Osteoblast (primary cell): ENCODE measurements at regions not wholly inside any gene's neighbourhood (a gene's known extent, or its start where the extent isn't known, plus 50 kb on each side); places are given as distances from the start of the nearest gene placed in this dataset.

Experiments used
- DNase-seq: peaks from one replicate; pipeline ENCODE4 v3.0.0; 2011; ENCODE audit warnings: low spot score, mixed read lengths; ENCODE audit not compliant: insufficient read length; ENCODE audit errors: missing footprints
- H2AFZ ChIP-seq: 2 replicates; pipeline ENCODE4 v1.6.0; 2011; ENCODE audit warnings: mild to moderate bottlenecking, low read length
- H3K27ac ChIP-seq: 2 replicates; pipeline ENCODE4 v1.5.1; 2011; ENCODE audit warnings: mild to moderate bottlenecking, low read depth, low read length, moderate library complexity
- H3K27me3 ChIP-seq: 2 replicates; pipeline ENCODE4 v1.6.0; 2012; ENCODE audit warnings: mild to moderate bottlenecking, control low read depth, inconsistent platforms, low read length, moderate library complexity; ENCODE audit not compliant: insufficient read depth
- H3K36me3 ChIP-seq: 2 replicates; pipeline ENCODE4 v1.5.1; 2011; ENCODE audit warnings: mild to moderate bottlenecking, low read length, control low read depth, moderate library complexity; ENCODE audit not compliant: insufficient read depth
- H3K4me1 ChIP-seq: 2 replicates; pipeline ENCODE4 v1.5.1; 2011; ENCODE audit warnings: mild to moderate bottlenecking, low read length, control low read depth, moderate library complexity; ENCODE audit not compliant: insufficient read depth
- H3K4me2 ChIP-seq: 2 replicates; pipeline ENCODE4 v1.6.0; 2011; ENCODE audit warnings: mild to moderate bottlenecking, low read length; ENCODE audit not compliant: insufficient read depth
- H3K4me3 ChIP-seq: fragments of 200-600 bp; sonication (generic); 3 replicates; pipeline ENCODE4 v1.5.1; 2012; ENCODE audit warnings: mild to moderate bottlenecking, low read length, inconsistent platforms; ENCODE audit not compliant: insufficient read depth
- H3K79me2 ChIP-seq: 2 replicates; pipeline ENCODE4 v1.6.0; 2012; ENCODE audit warnings: mild to moderate bottlenecking, low read length, control low read depth, inconsistent platforms; ENCODE audit not compliant: insufficient read depth
- H3K9me3 ChIP-seq: 2 replicates; pipeline ENCODE4 v1.5.1; 2011; ENCODE audit warnings: low read depth, low read length, control low read depth
- H4K20me1 ChIP-seq: 2 replicates; pipeline ENCODE4 v1.6.0; 2012; ENCODE audit warnings: mild to moderate bottlenecking, low read length, control low read depth; ENCODE audit not compliant: insufficient read depth
- TF ChIP-seq, protein P1 (sequence below): IDR thresholded peaks from 2 replicates; pipeline ENCODE4 v1.5.1; 2011; ENCODE audit warnings: mild to moderate bottlenecking, low read depth, low read length, moderate library complexity; ENCODE audit errors: extremely low read depth

DNA sequence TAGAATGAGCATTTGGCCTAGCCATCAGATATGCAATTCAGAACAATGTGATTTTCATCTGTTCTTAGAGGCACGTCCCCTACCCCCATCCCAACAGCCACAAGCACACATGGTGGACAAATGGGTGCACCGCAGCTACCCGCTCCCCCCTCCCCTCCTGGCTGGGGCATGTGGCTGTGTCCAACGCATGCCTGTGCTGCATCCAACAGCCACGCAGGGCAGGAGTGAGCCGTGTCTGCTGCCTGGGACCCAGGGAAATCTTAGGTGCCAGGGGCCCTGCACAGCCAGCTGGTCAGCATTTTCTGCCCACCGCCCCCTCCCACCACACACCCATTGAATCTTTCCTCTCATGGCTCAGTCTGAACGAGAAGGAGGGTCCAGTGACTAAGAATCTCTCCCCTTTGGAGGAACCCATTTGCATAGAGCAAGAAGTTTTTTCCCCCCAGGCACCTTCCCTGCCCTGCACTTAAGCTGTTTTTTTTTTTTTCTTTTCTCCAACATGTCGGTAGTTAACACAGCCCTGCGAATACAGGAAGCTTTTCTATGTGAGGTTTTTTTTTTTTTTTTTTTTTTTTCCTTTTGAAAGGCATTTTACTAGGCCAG is 138.9 kb downstream of the WDR11 start:
- Histone ChIP-seq H2AFZ (no peak overlapping the region), H3K27ac (no peak overlapping the region), H4K20me1 (no peaks in the 10 kb centered on the region), H3K4me1 (no peaks in the 10 kb centered on the region), H3K4me2 (no peak overlapping the region), H3K79me2 (no peaks in the 10 kb centered on the region), H3K4me3 (no peak overlapping the region), H3K36me3 (no peaks in the 10 kb centered on the region), H3K27me3 (no peaks in the 10 kb centered on the region), H3K9me3 (no peaks in the 10 kb centered on the region)
- DNase-seq: no peak
- TF ChIP-seq, protein P1, sequence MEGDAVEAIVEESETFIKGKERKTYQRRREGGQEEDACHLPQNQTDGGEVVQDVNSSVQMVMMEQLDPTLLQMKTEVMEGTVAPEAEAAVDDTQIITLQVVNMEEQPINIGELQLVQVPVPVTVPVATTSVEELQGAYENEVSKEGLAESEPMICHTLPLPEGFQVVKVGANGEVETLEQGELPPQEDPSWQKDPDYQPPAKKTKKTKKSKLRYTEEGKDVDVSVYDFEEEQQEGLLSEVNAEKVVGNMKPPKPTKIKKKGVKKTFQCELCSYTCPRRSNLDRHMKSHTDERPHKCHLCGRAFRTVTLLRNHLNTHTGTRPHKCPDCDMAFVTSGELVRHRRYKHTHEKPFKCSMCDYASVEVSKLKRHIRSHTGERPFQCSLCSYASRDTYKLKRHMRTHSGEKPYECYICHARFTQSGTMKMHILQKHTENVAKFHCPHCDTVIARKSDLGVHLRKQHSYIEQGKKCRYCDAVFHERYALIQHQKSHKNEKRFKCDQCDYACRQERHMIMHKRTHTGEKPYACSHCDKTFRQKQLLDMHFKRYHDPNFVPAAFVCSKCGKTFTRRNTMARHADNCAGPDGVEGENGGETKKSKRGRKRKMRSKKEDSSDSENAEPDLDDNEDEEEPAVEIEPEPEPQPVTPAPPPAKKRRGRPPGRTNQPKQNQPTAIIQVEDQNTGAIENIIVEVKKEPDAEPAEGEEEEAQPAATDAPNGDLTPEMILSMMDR: no peak

DNA sequence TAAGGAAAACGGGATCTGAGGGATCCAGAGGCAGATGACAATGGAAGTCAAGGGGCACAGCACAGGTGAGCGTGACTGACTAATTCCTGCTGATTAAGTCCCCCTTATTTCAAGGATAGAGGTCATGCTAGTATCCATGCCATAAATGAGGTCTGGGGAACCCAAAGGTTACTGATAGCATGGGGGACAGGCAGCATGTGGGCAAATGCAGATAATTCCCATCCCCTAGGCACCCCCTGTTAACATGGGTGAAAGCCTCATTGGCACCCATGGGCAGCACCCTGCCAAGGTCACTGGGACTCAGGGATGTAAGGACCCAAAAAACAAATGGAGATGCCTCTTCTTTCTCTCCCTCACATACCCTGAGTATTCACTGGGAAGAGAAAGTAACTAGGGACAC is 139.7 kb downstream of the WDR11 start:
- no peak overlapping the region for H3K4me2 ChIP-seq
- no peaks in the 10 kb centered on the region for H3K79me2 ChIP-seq
- H3K9me3 ChIP-seq: no peaks in the 10 kb centered on the region
- no peak overlapping the region for H3K27ac ChIP-seq
- DNase-seq: no peak
- no peak overlapping the region for H3K4me3 ChIP-seq
- H3K36me3 ChIP-seq: no peaks in the 10 kb centered on the region
- TF ChIP-seq, protein P1: no peak
- H2AFZ ChIP-seq: no peak overlapping the region
- H4K20me1 ChIP-seq: no peaks in the 10 kb centered on the region
- H3K27me3 ChIP-seq: no peaks in the 10 kb centered on the region
- H3K4me1 ChIP-seq: no peaks in the 10 kb centered on the region

DNA sequence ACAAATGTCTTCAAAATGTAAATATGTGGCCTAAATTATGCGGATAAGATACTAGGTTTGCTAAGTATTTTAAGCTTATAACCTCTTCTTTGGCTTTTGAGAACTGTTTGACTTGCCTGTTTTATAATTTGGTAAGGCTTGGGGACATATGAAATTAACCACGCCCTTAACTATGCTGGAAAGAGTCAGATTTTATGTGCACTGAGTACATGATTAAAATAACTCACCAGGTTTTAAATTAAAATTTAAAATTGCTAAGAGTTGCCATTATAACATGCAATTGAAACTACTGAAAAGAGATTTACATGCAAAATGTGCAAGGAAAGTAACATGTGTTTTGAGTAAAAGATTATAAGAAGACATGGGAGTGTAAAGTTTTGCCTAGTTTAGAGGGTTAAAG is 141.9 kb downstream of the WDR11 start:
- Histone ChIP-seq H3K9me3 (no peaks in the 10 kb centered on the region), H3K27me3 (no peaks in the 10 kb centered on the region), H2AFZ (no peak overlapping the region), H3K27ac (no peak overlapping the region), H3K36me3 (no peaks in the 10 kb centered on the region), H3K79me2 (no peaks in the 10 kb centered on the region), H4K20me1 (no peaks in the 10 kb centered on the region), H3K4me1 (no peaks in the 10 kb centered on the region), H3K4me2 (no peak overlapping the region), H3K4me3 (no peak overlapping the region)
- DNase-seq: no peak
- TF ChIP-seq, protein P1: no peak

- Histone ChIP-seq H3K27ac (no peak overlapping the region), H3K9me3 (no peaks in the 10 kb centered on the region), H3K36me3 (no peaks in the 10 kb centered on the region), H3K79me2 (no peaks in the 10 kb centered on the region), H2AFZ (no peak overlapping the region), H3K27me3 (no peaks in the 10 kb centered on the region), H3K4me2 (no peak overlapping the region), H3K4me3 (no peak overlapping the region), H4K20me1 (no peaks in the 10 kb centered on the region), H3K4me1 (no peaks in the 10 kb centered on the region)
- TF ChIP-seq, protein P1: no peak
- DNase-seq: no peak
Measured at GRCh38 chr10:120995768-120996167, 144.6 kb downstream of the WDR11 start.
